Tibial nerve (tissue), 4 donors: ENCODE measurements at regions not wholly inside any gene's neighbourhood (a gene's known extent, or its start where the extent isn't known, plus 50 kb on each side); places are given as distances from the start of the nearest gene placed in this dataset.

ENCODE experiments used
- DNase-seq, 2 donors: peaks; one replicate each; pipeline ENCODE4 v3.0.0-alpha.2; 2019; ENCODE audit warnings: low spot score in 2 of 2
- H3K27ac ChIP-seq, 4 donors: fragments of 200-600 bp; sonication (generic) in 3 of 4; one replicate each; pipeline ENCODE4 v1.5.1; 2017 to 2019; ENCODE audit warnings: mild to moderate bottlenecking in 1 of 4
- H3K27me3 ChIP-seq, 2 donors: fragments of 200-600 bp; sonication (generic) in 1 of 2; one replicate each; pipeline versions ENCODE4 v1.5.1 to v1.6.0; 2017 to 2019
- H3K36me3 ChIP-seq, 3 donors: fragments of 200-600 bp; sonication (generic); one replicate each; pipeline ENCODE4 v1.5.1; 2018 to 2019
- H3K4me1 ChIP-seq, 4 donors: fragments of 200-600 bp; sonication (generic) in 3 of 4; one replicate each; pipeline ENCODE4 v1.5.1; 2017 to 2019
- H3K4me3 ChIP-seq, 4 donors: fragments of 200-600 bp; sonication (generic) in 3 of 4; one replicate each; pipeline ENCODE4 v1.5.1; 2017 to 2019; ENCODE audit warnings: mild to moderate bottlenecking in 1 of 4, moderate library complexity in 1 of 4
- H3K9me3 ChIP-seq, 4 donors: fragments of 200-600 bp; sonication (generic) in 3 of 4; one replicate each; pipeline ENCODE4 v1.5.1; 2017 to 2019
- EP300 ChIP-seq, 2 donors: sonication (generic); formaldehyde crosslinking; IDR thresholded peaks; one replicate each; pipeline ENCODE4 v1.6.1; 2017; ENCODE audit warnings: antibody characterized with exemption in 2 of 2, mild to moderate bottlenecking in 1 of 2
- POLR2A ChIP-seq, 2 donors: fragments of 450-650 bp; IDR thresholded peaks; one replicate each; pipeline ENCODE4 v1.6.1; 2017; ENCODE audit warnings: antibody characterized with exemption in 2 of 2, mild to moderate bottlenecking in 2 of 2, moderate library complexity in 2 of 2
- WGBS, 2 donors: methylation state at CpG; one replicate each; pipeline ENCODE4 v1.1.5; 2018; 5-methylcytosine and 5-hydroxymethylcytosine counted together
- TF ChIP-seq, protein P1 (sequence below), 5 experiments: fragments of 200-600 bp in 3 of 5; fragments of 450-650 bp in 2 of 5; sonication (generic) in 3 of 5; IDR thresholded peaks; one replicate each; pipeline ENCODE4 v1.5.1; 2016 to 2019; ENCODE audit warnings: antibody characterized with exemption in 5 of 5, mild to moderate bottlenecking in 3 of 5, moderate library complexity in 2 of 5

DNA sequence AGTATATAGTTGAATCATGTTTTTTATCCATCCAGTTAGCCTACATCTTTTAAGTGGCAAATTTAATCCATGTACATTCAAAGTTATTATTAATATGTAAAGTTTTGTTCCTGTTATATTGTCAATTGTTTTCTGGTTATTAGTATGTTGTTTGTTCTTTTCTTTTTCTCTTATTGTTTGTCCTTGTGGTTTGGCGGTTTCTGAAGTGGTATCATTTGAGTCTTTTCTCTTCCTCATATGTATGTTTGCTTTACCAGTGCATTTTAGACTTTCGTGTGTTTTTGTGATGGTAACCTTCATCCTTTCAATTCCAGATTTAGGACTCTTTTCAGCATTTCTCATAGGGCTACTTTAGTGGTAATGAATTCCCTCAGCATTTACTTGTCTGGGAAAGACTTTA lies 130.4 kb upstream of the RFX3 start:
- no peak for DNase-seq
- TF ChIP-seq, protein P1, sequence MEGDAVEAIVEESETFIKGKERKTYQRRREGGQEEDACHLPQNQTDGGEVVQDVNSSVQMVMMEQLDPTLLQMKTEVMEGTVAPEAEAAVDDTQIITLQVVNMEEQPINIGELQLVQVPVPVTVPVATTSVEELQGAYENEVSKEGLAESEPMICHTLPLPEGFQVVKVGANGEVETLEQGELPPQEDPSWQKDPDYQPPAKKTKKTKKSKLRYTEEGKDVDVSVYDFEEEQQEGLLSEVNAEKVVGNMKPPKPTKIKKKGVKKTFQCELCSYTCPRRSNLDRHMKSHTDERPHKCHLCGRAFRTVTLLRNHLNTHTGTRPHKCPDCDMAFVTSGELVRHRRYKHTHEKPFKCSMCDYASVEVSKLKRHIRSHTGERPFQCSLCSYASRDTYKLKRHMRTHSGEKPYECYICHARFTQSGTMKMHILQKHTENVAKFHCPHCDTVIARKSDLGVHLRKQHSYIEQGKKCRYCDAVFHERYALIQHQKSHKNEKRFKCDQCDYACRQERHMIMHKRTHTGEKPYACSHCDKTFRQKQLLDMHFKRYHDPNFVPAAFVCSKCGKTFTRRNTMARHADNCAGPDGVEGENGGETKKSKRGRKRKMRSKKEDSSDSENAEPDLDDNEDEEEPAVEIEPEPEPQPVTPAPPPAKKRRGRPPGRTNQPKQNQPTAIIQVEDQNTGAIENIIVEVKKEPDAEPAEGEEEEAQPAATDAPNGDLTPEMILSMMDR (IDR thresholded peaks at IDR 0.05): no peak
- TF ChIP-seq EP300 (IDR thresholded peaks at IDR 0.05): no peak
- TF ChIP-seq POLR2A (IDR thresholded peaks at IDR 0.05): no peak
- Histone ChIP-seq H3K27me3 (no peaks in the 10 kb centered on the region), H3K9me3 (no peaks in the 10 kb centered on the region), H3K27ac (no peak overlapping the region), H3K36me3 (no peaks in the 10 kb centered on the region), H3K4me1 (no peaks in the 10 kb centered on the region), H3K4me3 (no peak overlapping the region)
- 88 to 92% methylated on average over 2 of the region's 2 CpGs for WGBS, 2 donors

DNA sequence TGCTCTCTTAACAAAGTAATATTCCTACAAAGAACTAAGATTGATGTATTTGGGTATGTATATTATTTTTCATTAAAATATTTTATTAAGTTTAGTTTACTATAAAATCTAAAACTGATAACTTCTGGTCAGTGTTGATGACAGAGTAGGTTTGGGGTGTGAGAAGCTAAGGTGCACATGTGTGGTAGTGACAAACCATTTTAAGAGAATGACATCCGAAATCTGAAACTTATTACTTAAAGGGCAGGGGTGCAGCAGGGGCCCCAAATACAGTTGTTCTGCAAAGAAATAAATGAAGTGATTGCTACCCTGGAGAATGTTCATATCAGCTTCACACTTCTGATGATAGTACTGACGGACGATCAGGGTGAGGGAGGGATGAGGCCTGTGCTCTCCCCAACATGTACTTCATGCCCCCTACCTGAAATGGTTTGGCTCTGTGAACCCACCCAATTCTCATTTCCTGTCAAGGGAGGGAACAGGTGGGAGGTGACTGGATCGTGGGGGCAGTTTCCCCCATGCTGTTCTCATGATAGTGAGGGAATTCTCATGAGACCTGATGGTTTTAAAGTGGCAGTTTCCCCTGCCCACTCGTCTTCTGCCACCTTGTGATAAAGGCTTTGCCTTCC lies 125.3 kb upstream of the RFX3 start:
- TF ChIP-seq, protein P1 (IDR thresholded peaks at IDR 0.05): no peak
- TF ChIP-seq POLR2A (IDR thresholded peaks at IDR 0.05) (no peak), EP300 (IDR thresholded peaks at IDR 0.05) (no peak)
- no peak for DNase-seq
- Histone ChIP-seq H3K27me3 (no peaks in the 10 kb centered on the region), H3K4me3 (no peak overlapping the region), H3K36me3 (no peaks in the 10 kb centered on the region), H3K27ac (no peak overlapping the region), H3K9me3 (no peaks in the 10 kb centered on the region), H3K4me1 (no peaks in the 10 kb centered on the region)
- 74% methylated on average over 5 of the region's 5 CpGs for WGBS, 2 donors

DNA sequence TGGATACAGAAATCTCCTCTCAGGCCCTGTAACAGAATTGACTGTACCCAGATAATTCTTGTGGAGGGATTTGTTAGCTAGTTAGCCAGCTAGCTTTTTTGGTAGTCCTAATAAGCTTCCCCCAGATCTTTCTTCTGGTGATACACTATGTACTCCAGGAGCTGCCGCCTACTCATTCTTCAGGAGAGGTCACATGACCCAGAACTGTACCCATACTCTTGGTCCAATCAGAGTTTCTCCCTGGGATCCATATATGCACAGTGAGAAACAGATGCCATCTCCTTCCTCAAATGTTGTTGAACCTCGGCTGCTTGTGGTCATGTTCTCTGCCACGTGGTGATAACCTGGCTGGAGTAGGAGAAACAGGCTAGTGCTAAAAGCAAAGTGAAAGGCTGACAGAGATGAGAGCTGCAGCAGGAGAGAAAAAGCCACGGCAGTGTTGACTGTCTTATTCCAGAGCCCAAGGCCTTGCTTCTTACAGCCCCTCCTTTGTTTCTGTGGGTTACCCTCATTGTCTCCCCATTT lies 123.0 kb upstream of the RFX3 start:
- no peak for DNase-seq
- Histone ChIP-seq H3K4me3 (no peak overlapping the region), H3K36me3 (no peaks in the 10 kb centered on the region), H3K4me1 (no peaks in the 10 kb centered on the region), H3K9me3 (no peaks in the 10 kb centered on the region), H3K27ac (no peak overlapping the region), H3K27me3 (no peaks in the 10 kb centered on the region)
- WGBS, 2 donors: 75 to 81% methylated on average over 4 of the region's 4 CpGs
- TF ChIP-seq POLR2A (IDR thresholded peaks at IDR 0.05) (no peak), EP300 (IDR thresholded peaks at IDR 0.05) (no peak)
- TF ChIP-seq, protein P1 (IDR thresholded peaks at IDR 0.05): no peak

DNA sequence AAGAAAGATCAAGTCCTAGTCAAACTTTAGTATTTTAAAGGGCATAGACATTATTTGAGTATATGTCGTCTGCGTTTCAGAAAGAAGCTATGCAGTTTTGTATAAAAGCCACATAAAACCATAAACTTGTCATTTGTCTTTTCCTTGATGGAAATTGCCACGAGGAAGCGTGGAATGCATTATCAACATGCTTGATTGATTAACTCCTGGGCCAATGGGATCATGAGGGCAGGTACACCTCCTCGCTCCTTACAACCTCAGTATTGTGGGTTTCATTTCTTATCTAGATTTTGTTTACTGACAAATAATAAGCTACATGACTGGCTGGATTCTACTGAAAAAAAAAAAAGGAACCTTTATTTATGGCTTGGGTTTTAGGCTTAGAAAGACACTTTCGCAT lies 122.5 kb upstream of the RFX3 start:
- H3K4me3 ChIP-seq: no peak overlapping the region
- WGBS, 2 donors: 87 to 88% methylated on average over 6 of the region's 6 CpGs
- DNase-seq: no peak
- no peak for TF ChIP-seq EP300 (IDR thresholded peaks at IDR 0.05)
- TF ChIP-seq, protein P1 (IDR thresholded peaks at IDR 0.05): no peak
- no peaks in the 10 kb centered on the region for H3K4me1 ChIP-seq
- no peak overlapping the region for H3K27ac ChIP-seq
- H3K27me3 ChIP-seq: no peaks in the 10 kb centered on the region
- no peaks in the 10 kb centered on the region for H3K36me3 ChIP-seq
- H3K9me3 ChIP-seq: no peaks in the 10 kb centered on the region

DNA sequence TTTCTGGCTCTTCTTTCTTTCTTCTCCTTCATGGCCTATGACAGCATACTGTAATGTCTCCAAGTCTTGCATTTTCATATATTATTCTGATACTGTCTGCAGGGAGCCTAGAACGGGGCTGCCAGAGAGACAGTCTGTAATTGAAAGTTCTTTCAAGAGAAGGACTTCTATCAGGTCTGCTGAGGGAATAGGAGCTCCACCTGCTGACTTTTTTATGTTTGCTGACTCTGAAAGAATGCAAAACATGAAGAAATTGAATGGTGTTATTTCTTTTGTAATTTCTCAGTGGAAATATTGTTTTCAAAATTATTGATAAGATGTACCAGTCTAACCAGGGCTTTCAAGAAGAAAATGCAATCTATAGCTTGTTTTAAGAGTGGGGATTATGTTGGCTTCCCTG lies 121.9 kb upstream of the RFX3 start:
- DNase-seq: no peak
- WGBS, 2 donors: 64 to 72% methylated on average over 1 of the region's 1 CpG
- no peaks in the 10 kb centered on the region for H3K36me3 ChIP-seq
- no peaks in the 10 kb centered on the region for H3K4me1 ChIP-seq
- H3K4me3 ChIP-seq: no peak overlapping the region
- no peaks in the 10 kb centered on the region for H3K9me3 ChIP-seq
- H3K27me3 ChIP-seq: no peaks in the 10 kb centered on the region
- H3K27ac ChIP-seq: no peak overlapping the region
- TF ChIP-seq, protein P1 (IDR thresholded peaks at IDR 0.05): no peak
- TF ChIP-seq EP300 (IDR thresholded peaks at IDR 0.05): no peak
- TF ChIP-seq POLR2A (IDR thresholded peaks at IDR 0.05): no peak
